HEK293T (cell line): ENCODE measurements at regions not wholly inside any gene's neighbourhood (a gene's known extent, or its start where the extent isn't known, plus 50 kb on each side); places are given as distances from the start of the nearest gene placed in this dataset.
"Not testable (repeated sequence)": the region's sequence is repeated elsewhere in the genome, so short reads cannot be mapped to it uniquely, and the experiment has no call there.

ENCODE experiments used
- CTCF ChIA-PET: fragments of 350-600 bp; formaldehyde crosslinking; extraction: SDS; loops from one replicate; lab custom pipeline; 2021; ENCODE audit warnings: antibody characterized with exemption, inconsistent platforms; lab: Yijun Ruan, JAX
- POLR2A ChIA-PET: fragments of 350-600 bp; formaldehyde crosslinking; extraction: SDS; loops from one replicate; lab custom pipeline; 2020; ENCODE audit warnings: antibody characterized with exemption, inconsistent platforms; lab: Yijun Ruan, JAX
- DNase-seq: peaks from one replicate; pipeline ENCODE4 v3.0.0; 2012; ENCODE audit warnings: mixed read lengths; ENCODE audit errors: extremely low spot score
- ARNT ChIP-seq: fragments of 450-650 bp; IDR thresholded peaks from 2 replicates; pipeline ENCODE4 v1.6.1; 2017; ENCODE audit warnings: mild to moderate bottlenecking
- BHLHE40 ChIP-seq: fragments of 450-650 bp; IDR thresholded peaks from 2 replicates; pipeline ENCODE4 v1.6.1; 2016; ENCODE audit warnings: mild to moderate bottlenecking, moderate library complexity, borderline replicate concordance
- ELF4 ChIP-seq: fragments of 450-650 bp; IDR thresholded peaks from 2 replicates; pipeline ENCODE4 v1.6.1; 2017; ENCODE audit warnings: antibody characterized with exemption
- FOXA1 ChIP-seq: fragments of 450-650 bp; IDR thresholded peaks from 2 replicates; pipeline ENCODE4 v1.6.1; 2016; ENCODE audit warnings: mild to moderate bottlenecking
- FOXK2 ChIP-seq: fragments of 450-650 bp; IDR thresholded peaks from 2 replicates; pipeline ENCODE4 v1.6.1; 2016; ENCODE audit warnings: mild to moderate bottlenecking
- HDGF ChIP-seq: fragments of 450-650 bp; IDR thresholded peaks from 2 replicates; pipeline ENCODE4 v1.6.1; 2017; ENCODE audit warnings: antibody characterized with exemption, borderline replicate concordance
- L3MBTL2 ChIP-seq: fragments of 450-650 bp; conservative IDR thresholded peaks from 2 replicates; pipeline ENCODE4 v1.6.1; 2016; ENCODE audit warnings: mild to moderate bottlenecking
- LEF1 ChIP-seq: fragments of 450-650 bp; IDR thresholded peaks from 2 replicates; pipeline ENCODE4 v1.6.1; 2017; ENCODE audit warnings: mild to moderate bottlenecking, borderline replicate concordance
- NFRKB ChIP-seq: fragments of 450-650 bp; IDR thresholded peaks from 2 replicates; pipeline ENCODE4 v1.6.1; 2016; ENCODE audit warnings: mild to moderate bottlenecking, moderate library complexity
- SP1 ChIP-seq: fragments of 450-650 bp; IDR thresholded peaks from 2 replicates; pipeline ENCODE4 v1.6.1; 2017
- TF ChIP-seq, protein P1 (sequence below): fragments of 450-650 bp; IDR thresholded peaks from 2 replicates; pipeline ENCODE4 v1.6.1; 2016

DNA sequence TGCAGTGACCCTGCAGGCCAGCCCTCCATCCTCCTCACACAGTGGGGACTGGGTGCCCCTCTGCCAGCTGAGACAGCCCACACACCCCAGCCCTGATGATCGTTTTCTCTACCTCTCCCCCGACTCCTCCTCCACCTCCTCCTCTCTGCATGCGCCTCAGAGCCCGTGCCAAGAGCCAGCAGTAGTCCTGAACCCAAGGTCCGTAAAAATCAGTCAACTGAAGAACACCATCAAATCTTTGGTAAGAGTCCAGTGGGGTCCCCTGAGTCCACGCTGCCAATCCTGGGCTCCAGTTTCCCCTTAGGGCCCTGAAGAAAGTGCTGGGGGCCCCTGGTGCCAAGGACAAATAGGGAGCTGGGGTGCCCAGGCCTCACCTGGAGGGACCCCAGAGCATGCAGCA lies 109.3 kb upstream of the FAN1 start:
- ChIA-PET CTCF (no interaction called here), POLR2A (no interaction called here)
- no peak for DNase-seq

DNA sequence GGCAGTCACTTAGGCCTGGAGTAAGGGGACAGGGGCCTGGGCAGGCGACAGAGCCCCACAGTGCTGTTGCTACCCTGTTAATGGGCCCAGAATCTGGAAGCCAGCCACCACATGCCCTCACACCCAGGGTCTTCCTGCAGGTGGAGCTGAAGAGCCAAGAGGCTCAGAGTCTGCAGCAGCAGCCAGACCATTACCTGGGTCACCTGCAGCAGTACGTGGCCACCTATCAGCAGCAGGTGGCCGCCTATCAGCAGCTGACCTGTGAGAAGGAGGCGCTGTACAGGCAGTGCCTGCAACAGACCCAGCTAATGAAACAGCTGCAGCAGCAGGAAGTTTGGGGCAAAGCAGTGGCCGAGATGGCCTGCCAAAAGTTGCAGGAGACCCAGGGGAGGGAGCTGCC lies 104.2 kb upstream of the FAN1 start:
- POLR2A ChIA-PET, DNase-seq: not testable (repeated sequence)
- CTCF ChIA-PET, result interaction anchor here (0.6 to 1.1 kb wide), 3 partner anchors 59 to 967 kb away, joined by 3 to 5 read pairs (median 3); no protein-coding TSS in a partner anchor

More for the DNA sequence above, 109.3 kb upstream of the FAN1 start:
- TF ChIP-seq NFRKB (no peak), ARNT (no peak), BHLHE40 (no peak)

DNA sequence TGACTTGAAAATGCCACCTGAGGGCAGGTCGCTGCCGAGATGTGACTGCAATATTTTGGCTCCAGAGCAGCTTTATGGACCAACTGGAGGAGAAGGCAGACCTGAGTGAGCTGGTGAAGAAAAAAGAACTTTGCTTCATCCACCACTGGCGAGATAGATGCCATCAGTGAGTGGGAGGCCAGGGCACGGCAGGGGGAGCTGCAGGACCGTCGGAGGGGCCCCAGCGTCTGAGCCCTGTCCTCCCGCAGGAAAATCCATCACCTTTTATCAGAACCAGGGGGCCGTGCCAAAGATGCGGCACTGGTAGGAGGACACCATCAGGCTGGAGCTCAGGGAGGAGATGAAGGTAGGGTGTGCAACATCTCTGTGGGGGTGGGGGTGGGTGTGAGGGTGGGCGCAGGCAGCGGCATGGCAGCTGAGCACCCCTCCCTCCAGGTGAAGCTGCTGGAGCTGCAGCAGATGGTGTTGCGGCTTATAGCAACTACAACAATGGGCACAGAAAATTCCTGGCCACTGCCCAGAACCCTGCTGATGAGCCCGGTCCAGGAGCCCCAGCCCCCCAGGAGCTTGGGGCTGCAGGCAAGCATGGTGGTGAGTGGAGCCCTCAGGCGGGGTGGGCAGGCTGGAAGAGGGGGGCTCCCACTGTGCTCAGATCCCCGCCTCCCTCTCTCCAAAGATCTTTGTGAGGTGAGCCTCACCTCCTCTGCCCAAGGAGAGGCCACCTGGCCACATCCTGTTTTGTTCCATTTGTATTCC lies 102.4 kb upstream of the FAN1 start:
- DNase-seq, CTCF ChIA-PET, POLR2A ChIA-PET: not testable (repeated sequence)

DNA sequence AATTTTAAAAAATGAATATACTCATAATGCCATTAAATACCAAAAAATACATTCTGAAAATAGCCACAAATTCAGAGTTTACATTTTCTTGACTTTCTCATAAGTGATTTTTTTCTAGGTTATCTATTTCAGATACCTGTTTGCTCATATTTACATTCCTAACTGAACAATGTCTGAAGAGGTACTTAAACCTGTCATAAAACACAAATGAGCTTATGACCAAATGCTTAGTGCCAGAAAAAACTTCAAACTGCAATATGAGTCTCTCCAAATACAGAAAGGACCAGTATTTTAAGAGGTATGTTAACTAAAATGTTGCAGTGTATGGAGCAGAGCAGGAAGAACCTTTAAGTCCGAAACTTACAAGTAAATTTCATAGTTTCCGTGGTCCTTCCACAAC lies 101.7 kb upstream of the FAN1 start:
- CTCF ChIA-PET, result not testable (repeated sequence)

DNA sequence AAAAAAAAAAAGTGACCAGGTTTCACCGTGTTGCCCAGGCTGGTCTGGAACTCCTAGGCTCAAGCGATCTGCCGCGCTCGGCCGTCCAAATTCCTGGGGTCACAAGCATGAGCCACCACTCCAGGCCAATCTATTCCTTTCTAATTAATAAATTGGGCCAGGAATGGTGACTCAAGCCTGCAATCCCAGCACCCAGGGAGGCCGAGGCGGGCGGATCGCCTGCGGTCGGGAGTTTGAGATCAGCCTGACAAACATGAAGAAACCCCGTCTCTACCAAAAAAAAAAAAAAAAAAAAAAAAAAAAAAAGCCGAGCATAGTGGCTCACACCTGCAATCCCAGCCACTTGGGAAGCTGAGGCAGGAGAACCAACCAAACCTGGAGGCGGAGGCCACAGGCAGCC lies 100.0 kb upstream of the FAN1 start:
- POLR2A ChIA-PET, CTCF ChIA-PET: not testable (repeated sequence)

More for the DNA sequence above, 101.7 kb upstream of the FAN1 start:
- DNase-seq, result not testable (repeated sequence)
- POLR2A ChIA-PET, result interaction anchor here (0.7 kb wide), 1 partner anchor 342 kb away, joined by 3 read pairs; no protein-coding TSS in a partner anchor

DNA sequence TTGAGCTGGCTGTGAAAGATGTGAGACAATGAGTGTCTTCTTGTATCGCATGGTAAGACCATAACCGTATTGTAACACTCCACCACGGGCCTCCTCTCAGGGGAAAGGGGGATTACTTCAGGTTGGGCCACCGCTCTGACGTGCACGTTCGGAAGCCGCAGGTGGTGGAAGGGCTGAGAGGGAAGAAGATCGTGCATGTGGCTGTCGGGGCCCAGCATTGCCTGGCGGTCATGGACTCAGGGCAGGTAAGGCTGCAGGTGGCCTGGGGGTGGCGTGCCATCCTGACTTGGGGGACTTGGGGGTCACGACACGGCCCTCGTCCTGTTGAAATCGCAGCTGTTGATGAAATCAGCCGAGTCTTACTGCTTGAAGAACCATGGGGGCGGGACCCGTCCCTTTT lies 87.3 kb upstream of the FAN1 start:
- POLR2A ChIA-PET, result no interaction called here
- DNase-seq, result no peak
- no peak for TF ChIP-seq FOXA1
- TF ChIP-seq FOXK2, result no peak
- TF ChIP-seq, protein P1, sequence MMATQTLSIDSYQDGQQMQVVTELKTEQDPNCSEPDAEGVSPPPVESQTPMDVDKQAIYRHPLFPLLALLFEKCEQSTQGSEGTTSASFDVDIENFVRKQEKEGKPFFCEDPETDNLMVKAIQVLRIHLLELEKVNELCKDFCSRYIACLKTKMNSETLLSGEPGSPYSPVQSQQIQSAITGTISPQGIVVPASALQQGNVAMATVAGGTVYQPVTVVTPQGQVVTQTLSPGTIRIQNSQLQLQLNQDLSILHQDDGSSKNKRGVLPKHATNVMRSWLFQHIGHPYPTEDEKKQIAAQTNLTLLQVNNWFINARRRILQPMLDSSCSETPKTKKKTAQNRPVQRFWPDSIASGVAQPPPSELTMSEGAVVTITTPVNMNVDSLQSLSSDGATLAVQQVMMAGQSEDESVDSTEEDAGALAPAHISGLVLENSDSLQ, result no peak
- no peak for TF ChIP-seq L3MBTL2
- no peak for TF ChIP-seq LEF1
- CTCF ChIA-PET, result no interaction called here

More for the DNA sequence above, 100.0 kb upstream of the FAN1 start:
- not testable (repeated sequence) for DNase-seq

DNA sequence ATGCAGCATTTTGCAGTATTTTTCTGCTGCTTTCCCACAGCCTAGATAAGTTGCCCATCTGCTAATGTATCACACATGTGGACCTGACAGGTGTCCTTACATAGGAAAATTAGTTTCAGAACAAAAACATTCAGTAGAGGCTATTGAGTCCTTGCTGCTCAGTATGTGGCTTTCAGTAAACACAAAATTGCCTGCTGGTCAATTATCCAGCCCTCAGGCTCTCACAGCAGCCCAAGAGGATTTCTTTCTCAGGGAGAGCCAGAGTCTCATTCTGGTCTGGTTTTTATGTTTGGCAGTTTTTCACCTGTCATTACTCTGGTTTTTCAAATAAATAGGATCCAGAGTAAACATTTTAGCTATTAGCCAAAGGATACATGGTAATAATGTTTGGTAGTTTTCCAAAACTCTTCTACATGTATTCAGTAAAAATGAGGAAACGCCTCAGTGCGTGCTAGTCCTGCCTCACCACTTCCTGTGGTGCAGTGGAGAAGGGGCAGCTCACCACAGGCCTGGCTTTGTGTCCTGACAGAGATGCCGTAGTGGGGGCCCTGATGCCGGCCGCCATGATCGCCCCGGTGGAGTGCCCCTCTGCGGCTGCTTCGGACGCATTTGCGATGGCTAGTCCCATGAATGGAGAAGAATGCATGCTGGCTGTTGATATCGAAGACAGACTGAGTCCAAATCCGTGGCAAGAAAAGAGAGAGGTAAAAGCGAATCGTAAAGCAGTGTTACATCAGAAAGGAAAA lies 80.5 kb upstream of the FAN1 start:
- CTCF ChIA-PET, POLR2A ChIA-PET, DNase-seq: not testable (repeated sequence)

DNA sequence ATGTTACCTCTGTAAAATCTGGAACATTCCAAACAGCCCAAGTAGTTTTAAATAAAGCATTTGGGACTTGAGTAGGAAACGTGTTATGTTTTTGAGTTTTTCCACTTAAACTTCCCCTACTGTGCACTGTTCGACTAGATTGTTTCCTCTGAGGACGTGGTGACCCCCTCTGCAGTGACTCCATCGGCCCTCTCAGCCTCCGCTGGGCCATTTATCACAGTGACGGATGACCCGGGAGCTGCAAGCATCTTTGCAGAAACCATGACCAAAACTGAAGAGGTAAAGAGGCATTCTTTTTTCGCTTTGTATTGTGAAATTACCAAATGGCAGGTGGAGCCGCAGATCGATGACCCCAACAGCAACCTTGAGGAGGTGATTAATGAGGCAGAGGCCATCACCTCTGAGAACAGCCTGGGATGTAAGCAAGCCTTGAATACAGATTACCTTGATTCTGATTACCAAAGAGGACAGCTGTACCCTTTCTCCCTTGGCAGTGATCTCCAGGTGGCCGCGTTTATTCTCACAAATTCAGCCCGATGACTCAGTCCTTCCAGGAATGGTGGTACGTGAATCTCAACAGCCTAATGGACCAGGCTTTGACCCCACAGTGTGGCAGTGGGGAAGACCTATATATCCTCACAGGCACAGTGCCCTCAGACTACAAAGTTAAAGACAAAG lies 79.1 kb upstream of the FAN1 start:
- no peak for DNase-seq
- ChIA-PET POLR2A (no interaction called here), CTCF (no interaction called here)
- no peak for TF ChIP-seq ARNT

DNA sequence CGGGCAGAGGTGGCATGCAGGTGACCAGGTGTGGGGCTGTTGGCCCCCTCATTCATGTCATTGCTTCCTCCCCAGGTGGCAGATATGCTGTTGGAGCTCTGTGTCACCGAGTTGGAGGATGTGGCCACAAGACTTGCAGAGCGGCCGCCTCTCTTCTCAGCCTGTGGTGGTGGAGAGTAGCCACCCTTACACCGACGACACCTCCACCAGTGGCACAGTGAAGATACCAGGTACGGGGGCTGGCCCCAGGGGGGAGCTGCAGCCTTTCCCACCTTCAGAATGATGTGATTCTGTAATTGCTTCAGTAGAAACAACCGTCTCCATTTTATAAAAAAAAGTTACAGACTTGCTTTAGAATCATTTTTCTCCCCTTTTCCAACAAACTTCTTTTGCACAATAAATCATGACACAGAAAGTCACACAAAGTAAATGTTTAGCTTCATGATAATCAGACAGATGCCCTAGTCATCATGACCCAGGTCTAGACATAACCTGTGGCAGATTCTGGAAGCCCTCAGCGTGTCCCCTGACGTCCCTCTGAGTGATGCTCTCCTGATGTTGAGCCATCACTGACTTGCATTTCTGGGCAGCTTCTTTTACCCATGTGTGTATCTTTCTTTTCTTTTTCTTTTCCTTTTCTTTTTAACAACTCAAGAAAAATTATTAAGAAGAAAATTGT lies 76.0 kb upstream of the FAN1 start:
- ChIA-PET CTCF (no interaction called here), POLR2A (no interaction called here)
- DNase-seq, result no peak
- TF ChIP-seq ELF4 (no peak), SP1 (no peak), HDGF (no peak)

DNA sequence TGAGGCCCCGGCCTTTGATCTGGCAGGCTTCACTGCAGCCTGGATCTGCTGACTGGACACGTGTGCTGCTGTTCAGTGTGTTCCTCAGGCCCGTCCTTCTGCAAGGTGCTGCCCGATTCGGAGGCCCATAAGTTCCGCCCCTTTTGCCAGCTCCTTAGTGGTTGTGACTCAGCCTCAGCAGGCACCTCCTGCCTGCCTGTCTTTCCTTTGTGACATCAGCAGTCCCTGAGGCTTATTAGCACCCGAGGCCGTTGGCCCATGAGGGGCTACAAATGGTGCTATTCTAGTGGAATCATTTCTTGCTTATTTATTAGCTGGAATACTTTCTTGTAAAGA lies 75.4 kb upstream of the FAN1 start:
- CTCF ChIA-PET, result not testable (repeated sequence)

More for the DNA sequence above, 75.4 kb upstream of the FAN1 start:
- DNase-seq, POLR2A ChIA-PET: not testable (repeated sequence)
